ENCODE measurements at regions not wholly inside any gene's neighbourhood (a gene's known extent, or its start where the extent isn't known, plus 50 kb on each side); places are given as distances from the start of the nearest gene placed in this dataset.

- H3K4ac ChIP-seq (ENCODE audit: low read depth, low read length) = no peak overlapping the region
- H3K9ac ChIP-seq (ENCODE audit: low read depth, low read length) = no peak overlapping the region
- H3K14ac ChIP-seq (replicated peaks; ENCODE audit: low read depth, low read length) = no peak overlapping the region
- peaks cover 22% of the 10 kb centered on the region for H3K27me3 ChIP-seq (ENCODE audit: control insufficient read depth, insufficient read depth, low read length)
- H3K4me3 ChIP-seq (ENCODE audit: insufficient read depth, low read depth, low read length) = no peak overlapping the region
- no peak overlapping the region for H2BK20ac ChIP-seq (ENCODE audit: low read depth, low read length)
- H3K9me3 ChIP-seq (ENCODE audit: control insufficient read depth, insufficient read depth, low read length) = no peaks in the 10 kb centered on the region
- no peaks in the 10 kb centered on the region for H3K4me1 ChIP-seq (ENCODE audit: control insufficient read depth, insufficient read depth, low read length)
- WGBS, 2 experiments (ENCODE audit: extremely low coverage in 2 of 2, insufficient read length in 1 of 2) = no CpG with 5 or more reads among the region's 2 CpGs
- no TSS peak for BruUV-seq (replicated peaks)
- H3K18ac ChIP-seq (ENCODE audit: low read depth, low read length) = no peak overlapping the region
- ATAC-seq (ENCODE audit: low read depth) (no peak), DNase-seq (no peak)
- intact Hi-C loops (cut with micrococcal nuclease) (no loop called here), in situ Hi-C loops (cut with MboI; ENCODE audit: low sequenced_read_pairs) (no loop called here), dilution Hi-C loops (cut with HindIII; ENCODE audit: low sequenced_read_pairs, unreplicated experiment) (no loop called here)
- ChIA-PET CTCF (no interaction called here), POLR2A (ENCODE audit: unreplicated experiment) (interaction anchor here (0.5 kb wide), 1 partner anchor 191 kb away, joined by 7 read pairs; no protein-coding TSS in a partner anchor)
- no peak overlapping the region for H3K56ac ChIP-seq (ENCODE audit: extremely low read depth, insufficient read depth, low read length)
- no peak overlapping the region for H2BK15ac ChIP-seq (ENCODE audit: low read depth, low read length)
- no peak overlapping the region for H2AK5ac ChIP-seq (ENCODE audit: low read depth, low read length)
- no peak overlapping the region for H2BK120ac ChIP-seq (ENCODE audit: low read depth, low read length)
- H4K5ac ChIP-seq (ENCODE audit: low read depth, low read length) = no peak overlapping the region
- H2AFZ ChIP-seq (replicated peaks; ENCODE audit: low read length, poor library complexity) = no peak overlapping the region
- no peak overlapping the region for H4K91ac ChIP-seq (ENCODE audit: insufficient read depth, low read depth, low read length)
- H4K20me1 ChIP-seq (ENCODE audit: insufficient read depth, low read length) = no peaks in the 10 kb centered on the region
- no peak overlapping the region for H2AK9ac ChIP-seq (replicated peaks; ENCODE audit: low read depth, low read length, poor library complexity)
- no peak overlapping the region for H3K23ac ChIP-seq (ENCODE audit: low read depth, low read length)
- H3K27ac ChIP-seq (ENCODE audit: insufficient read depth, low read length) = no peak overlapping the region
- H3K36me3 ChIP-seq (ENCODE audit: control insufficient read depth, insufficient read depth, low read length) = no peaks in the 10 kb centered on the region
- TF ChIP-seq POLR2A (IDR thresholded peaks at IDR 0.05; ENCODE audit: low read depth, low read length) = no peak
- no peak for TF ChIP-seq MAFK (IDR thresholded peaks at IDR 0.05; ENCODE audit: low read depth, low read length)
- TF ChIP-seq NFE2L2 (IDR thresholded peaks at IDR 0.05; ENCODE audit: low read depth, low read length) = no peak
- H3K9me1 ChIP-seq (ENCODE audit: insufficient read depth, low read length) = 0 out of 2 replicates have a peak, but pooled peaks cover 2% of the 10 kb centered on the region
- H3K4me2 ChIP-seq (ENCODE audit: low read depth, low read length) = no peak overlapping the region
- no peaks in the 10 kb centered on the region for H3K79me1 ChIP-seq (ENCODE audit: low read depth in 1 of 2, low read length in 2 of 2)
- no peak overlapping the region for H4K8ac ChIP-seq (ENCODE audit: low read depth in 2 of 2, low read length in 2 of 2)
- H2BK5ac ChIP-seq (ENCODE audit: low read depth, low read length, poor library complexity, severe bottlenecking) = no peak overlapping the region
Measured at GRCh38 chr4:38510201-38510600, 153.8 kb upstream of the KLF3 start.

All from IMR-90 (cell line).